ENCODE measurements at regions not wholly inside any gene's neighbourhood (a gene's known extent, or its start where the extent isn't known, plus 50 kb on each side); places are given as distances from the start of the nearest gene placed in this dataset.

- no peak for DNase-seq
- H3K27ac Mint-ChIP-seq: no peak overlapping the region
- H3K4me1 Mint-ChIP-seq (ENCODE audit: low read depth): peaks cover 12% of the 10 kb centered on the region
- no peaks in the 10 kb centered on the region for H3K9me3 Mint-ChIP-seq
- TF ChIP-seq CTCF (IDR thresholded peaks at IDR 0.05): no peak
- peaks cover 3% of the 10 kb centered on the region; the same call in 1 of the 2 replicates for H3K27me3 Mint-ChIP-seq (ENCODE audit: insufficient read depth)
- H3K4me3 Mint-ChIP-seq: no peak overlapping the region
- H3K36me3 Mint-ChIP-seq (ENCODE audit: low read depth): no peaks in the 10 kb centered on the region
Observed at GRCh38 chr18:25595274-25596060, 243.5 kb upstream of the ZNF521 start.

GRCh38 chr18:25594351-25594750 is 242.4 kb upstream of the ZNF521 start:
- peak; percentile 5 for DNase-seq
- H3K27me3 Mint-ChIP-seq (ENCODE audit: insufficient read depth): peaks cover 1% of the 10 kb centered on the region; the same call in 1 of the 2 replicates
- H3K4me1 Mint-ChIP-seq (ENCODE audit: low read depth): peaks cover 12% of the 10 kb centered on the region
- H3K36me3 Mint-ChIP-seq (ENCODE audit: low read depth): no peaks in the 10 kb centered on the region
- H3K9me3 Mint-ChIP-seq: no peaks in the 10 kb centered on the region
- H3K4me3 Mint-ChIP-seq: no peak overlapping the region
- no peak overlapping the region for H3K27ac Mint-ChIP-seq
- TF ChIP-seq CTCF (IDR thresholded peaks at IDR 0.05): no peak

- no peak for TF ChIP-seq CTCF (IDR thresholded peaks at IDR 0.05)
- Mint-ChIP-seq H3K36me3 (ENCODE audit: low read depth) (no peaks in the 10 kb centered on the region), H3K9me3 (peaks cover 11% of the 10 kb centered on the region), H3K27ac (no peak overlapping the region), H3K27me3 (ENCODE audit: insufficient read depth) (no peaks in the 10 kb centered on the region; the same call in 1 of the 2 replicates), H3K4me1 (ENCODE audit: low read depth) (peaks cover 12% of the 10 kb centered on the region), H3K4me3 (no peak overlapping the region)
- DNase-seq: no peak
Observed at GRCh38 chr18:25592804-25593360, 240.9 kb upstream of the ZNF521 start.

- Mint-ChIP-seq H3K4me3 (no peak overlapping the region), H3K4me1 (ENCODE audit: low read depth) (peaks cover 12% of the 10 kb centered on the region), H3K36me3 (ENCODE audit: low read depth) (no peaks in the 10 kb centered on the region), H3K9me3 (peaks cover 19% of the 10 kb centered on the region), H3K27me3 (ENCODE audit: insufficient read depth) (no peaks in the 10 kb centered on the region; the same call in 1 of the 2 replicates), H3K27ac (no peak overlapping the region)
- TF ChIP-seq CTCF (IDR thresholded peaks at IDR 0.05): no peak
- no peak for DNase-seq
Observed at GRCh38 chr18:25590456-25590855, 238.5 kb upstream of the ZNF521 start.

GRCh38 chr18:25587545-25587944 is 235.6 kb upstream of the ZNF521 start:
- TF ChIP-seq CTCF (IDR thresholded peaks at IDR 0.05): no peak
- no peak for DNase-seq
- peaks cover 19% of the 10 kb centered on the region for H3K9me3 Mint-ChIP-seq
- no peaks in the 10 kb centered on the region; the same call in 1 of the 2 replicates for H3K27me3 Mint-ChIP-seq (ENCODE audit: insufficient read depth)
- no peak overlapping the region for H3K27ac Mint-ChIP-seq
- H3K4me3 Mint-ChIP-seq: no peak overlapping the region
- no peaks in the 10 kb centered on the region for H3K36me3 Mint-ChIP-seq (ENCODE audit: low read depth)
- no peaks in the 10 kb centered on the region for H3K4me1 Mint-ChIP-seq (ENCODE audit: low read depth)
